ENCODE measurements at regions not wholly inside any gene's neighbourhood (a gene's known extent, or its start where the extent isn't known, plus 50 kb on each side); places are given as distances from the start of the nearest gene placed in this dataset.

DNA sequence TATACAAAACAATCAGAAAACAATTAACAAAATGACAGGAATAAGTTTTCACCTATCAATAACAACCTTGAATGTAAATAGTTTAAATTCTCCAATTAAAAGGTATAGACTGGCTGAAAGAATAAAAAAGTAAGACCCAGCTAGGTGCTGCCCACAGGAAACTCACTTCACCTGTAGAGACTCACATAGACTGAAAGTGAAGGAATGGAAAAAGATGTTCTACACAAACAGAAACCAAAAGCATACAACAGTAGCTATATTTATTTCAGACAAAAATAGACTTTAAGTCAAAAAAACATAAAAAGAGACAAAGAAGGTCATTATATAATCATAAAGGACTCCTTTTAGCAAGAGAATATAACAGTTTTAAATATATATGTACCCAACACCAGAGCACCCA, 152.4 kb upstream of the PWP1 start:
- TF ChIP-seq, protein P1, sequence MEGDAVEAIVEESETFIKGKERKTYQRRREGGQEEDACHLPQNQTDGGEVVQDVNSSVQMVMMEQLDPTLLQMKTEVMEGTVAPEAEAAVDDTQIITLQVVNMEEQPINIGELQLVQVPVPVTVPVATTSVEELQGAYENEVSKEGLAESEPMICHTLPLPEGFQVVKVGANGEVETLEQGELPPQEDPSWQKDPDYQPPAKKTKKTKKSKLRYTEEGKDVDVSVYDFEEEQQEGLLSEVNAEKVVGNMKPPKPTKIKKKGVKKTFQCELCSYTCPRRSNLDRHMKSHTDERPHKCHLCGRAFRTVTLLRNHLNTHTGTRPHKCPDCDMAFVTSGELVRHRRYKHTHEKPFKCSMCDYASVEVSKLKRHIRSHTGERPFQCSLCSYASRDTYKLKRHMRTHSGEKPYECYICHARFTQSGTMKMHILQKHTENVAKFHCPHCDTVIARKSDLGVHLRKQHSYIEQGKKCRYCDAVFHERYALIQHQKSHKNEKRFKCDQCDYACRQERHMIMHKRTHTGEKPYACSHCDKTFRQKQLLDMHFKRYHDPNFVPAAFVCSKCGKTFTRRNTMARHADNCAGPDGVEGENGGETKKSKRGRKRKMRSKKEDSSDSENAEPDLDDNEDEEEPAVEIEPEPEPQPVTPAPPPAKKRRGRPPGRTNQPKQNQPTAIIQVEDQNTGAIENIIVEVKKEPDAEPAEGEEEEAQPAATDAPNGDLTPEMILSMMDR (IDR thresholded peaks at IDR 0.05), result no peak
- TF ChIP-seq POLR2A (IDR thresholded peaks at IDR 0.05), result no peak

Measured in body of pancreas (tissue), 4 donors.